ENCODE measurements at regions not wholly inside any gene's neighbourhood (a gene's known extent, or its start where the extent isn't known, plus 50 kb on each side); places are given as distances from the start of the nearest gene placed in this dataset.
"Not testable (repeated sequence)": the region's sequence is repeated elsewhere in the genome, so short reads cannot be mapped to it uniquely, and the experiment has no call there.

DNA sequence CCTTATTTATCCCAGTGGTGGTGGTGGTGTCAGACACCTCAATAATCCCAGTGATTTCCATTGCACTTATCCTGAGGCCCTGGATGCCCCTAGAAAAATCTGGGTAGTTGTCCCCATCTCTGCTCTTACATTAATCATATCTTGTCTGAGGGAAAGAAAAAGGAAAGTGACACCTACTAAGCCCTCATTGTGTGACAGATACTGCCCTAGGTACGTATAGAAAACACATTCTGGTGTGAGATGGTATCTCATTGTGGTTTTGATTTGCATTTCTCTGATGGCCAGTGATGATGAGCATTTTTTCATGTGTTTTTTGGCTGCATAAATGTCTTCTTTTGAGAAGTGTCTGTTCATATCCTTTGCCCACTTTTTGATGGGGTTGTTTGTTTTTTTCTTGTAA is 162.6 kb upstream of the JADE1 start:
- not testable (repeated sequence) for DNase-seq

DNA sequence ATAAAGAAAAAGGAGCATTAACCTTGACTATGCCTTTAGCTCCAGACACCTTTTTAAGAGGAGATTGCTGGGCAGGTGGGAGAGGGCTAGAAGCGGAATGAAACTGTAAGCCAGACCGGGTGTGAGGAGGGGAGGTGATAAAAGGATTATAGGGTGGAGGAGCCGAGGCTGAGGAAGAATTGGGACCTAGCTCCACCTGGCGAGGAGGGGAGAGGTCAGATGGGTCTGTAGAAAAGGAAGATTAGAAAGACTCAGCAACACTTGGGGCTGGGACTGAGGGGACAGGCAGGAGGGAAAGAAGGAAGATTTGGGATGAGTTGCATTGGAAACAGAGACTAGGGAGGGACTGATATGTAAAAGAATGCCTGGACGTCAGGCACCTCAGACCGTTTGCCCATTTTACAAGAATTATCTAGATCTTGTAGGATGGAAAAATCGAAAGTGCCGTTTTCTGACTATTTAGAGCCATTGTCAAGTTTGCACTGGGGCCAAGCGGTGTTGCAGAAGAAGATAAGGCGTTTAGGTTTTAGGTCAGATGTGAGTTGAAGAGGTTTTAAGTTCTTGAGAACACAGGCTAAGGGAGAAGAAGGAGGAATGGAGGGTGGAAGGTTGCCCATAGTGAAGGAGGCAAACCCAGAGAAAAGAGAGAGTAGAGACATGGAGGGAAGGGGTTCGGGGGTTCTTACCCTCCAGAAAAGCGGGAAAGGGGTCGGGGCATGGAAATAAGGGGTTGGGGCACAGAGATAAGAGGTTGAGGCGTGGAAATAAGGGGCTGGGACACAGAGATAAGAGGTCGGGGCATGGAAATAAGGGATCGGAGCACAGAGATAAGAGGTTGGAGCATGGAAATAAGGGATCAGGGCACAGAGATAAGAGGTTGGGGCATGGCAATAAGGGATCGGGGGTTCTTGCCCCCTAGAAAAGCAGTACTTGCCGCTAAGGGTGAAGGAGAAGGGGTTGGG is 164.5 kb upstream of the JADE1 start:
- DNase-seq: not testable (repeated sequence)

DNA sequence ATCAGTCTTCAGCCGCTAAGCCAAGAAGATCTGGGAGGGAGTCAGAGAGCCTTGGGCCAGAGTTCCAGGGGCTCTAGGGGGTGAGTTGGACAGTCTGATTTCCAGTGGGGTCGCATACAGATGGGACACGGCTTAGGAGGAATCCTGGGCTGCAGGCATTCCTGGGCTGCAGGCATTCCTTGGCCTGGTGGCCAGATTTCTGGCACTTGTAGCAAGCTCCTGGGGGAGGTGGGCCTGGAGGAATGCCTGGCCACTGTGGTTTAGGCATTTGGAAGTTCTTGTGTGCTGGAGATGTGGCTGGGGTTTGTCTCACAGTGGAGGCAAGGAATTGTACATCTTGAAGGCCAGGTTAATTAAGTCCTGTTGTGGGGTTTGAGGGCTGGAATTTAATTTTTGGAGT is 165.4 kb upstream of the JADE1 start:
- not testable (repeated sequence) for DNase-seq

DNA sequence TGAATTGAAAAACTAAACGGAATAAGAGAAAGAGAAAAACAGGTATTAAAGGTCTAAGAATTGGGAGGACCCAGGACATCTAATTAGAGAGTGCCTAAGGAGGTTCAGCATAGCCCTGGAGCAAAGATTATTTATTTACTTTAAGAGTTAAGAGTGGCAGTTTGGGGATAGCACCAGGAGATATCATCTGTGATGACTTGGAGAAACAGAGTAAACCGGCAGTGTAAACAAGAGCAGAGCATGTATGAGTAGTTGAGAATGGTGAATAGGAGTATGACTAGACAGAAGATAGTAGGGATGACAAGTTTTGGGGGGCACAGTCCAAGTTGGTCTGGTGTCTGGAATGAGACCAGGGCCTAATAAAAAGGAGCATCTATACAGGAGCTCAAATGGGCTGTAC is 167.9 kb upstream of the JADE1 start:
- not testable (repeated sequence) for DNase-seq

DNA sequence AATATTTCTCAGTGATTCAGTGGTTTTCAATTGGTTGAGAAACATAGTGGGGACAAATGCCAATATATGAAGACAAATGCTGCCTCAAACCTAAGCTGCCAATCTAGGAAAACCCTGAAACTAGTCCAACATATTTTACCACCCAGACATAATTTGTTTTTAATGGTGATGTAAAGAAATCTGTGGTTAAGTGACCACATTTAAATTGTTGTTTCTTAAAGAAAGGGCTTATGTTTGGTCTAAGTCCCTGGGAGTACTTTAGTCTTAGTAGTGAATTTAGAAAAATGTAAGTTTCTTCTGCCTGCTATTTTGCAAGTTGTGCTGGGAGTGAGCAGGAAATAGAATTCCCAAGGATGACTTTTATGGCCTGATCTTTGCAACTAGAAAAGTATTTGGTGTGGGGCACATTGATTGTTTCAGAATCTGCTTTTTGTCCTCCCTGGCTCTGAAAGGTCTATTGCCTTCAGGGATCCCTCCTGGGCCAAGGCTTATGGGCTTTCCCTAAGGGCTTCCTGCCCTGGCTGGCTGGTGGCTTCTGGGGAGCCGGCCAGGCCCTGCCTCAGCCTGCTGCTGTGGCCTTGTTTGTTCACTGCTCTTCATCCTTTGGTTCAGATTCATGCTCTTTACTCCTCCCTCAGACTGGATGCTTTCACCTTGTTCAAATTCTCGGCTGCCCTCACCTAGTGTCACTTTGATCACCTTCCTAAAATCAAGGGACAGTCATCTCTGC is 169.8 kb upstream of the JADE1 start:
- no peak for DNase-seq

DNA sequence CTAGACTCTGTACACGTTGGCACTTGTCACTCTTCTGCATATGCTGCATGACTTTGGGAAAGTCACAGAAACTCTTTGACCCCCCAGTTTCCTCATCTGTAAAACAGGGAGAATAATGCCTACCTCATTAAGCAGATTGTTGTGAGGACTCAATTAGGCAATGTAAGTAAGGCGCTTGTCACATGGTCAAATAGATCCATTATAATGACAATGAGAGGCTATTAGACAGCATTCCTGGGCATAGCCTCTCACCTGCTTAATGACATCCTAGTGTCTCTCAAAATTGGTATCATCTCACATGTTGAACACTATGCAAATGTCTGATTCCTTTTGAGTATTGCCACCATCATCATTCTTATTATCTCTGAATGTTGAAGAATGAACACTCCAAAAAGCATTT is 172.6 kb upstream of the JADE1 start:
- DNase-seq: no peak

DNA sequence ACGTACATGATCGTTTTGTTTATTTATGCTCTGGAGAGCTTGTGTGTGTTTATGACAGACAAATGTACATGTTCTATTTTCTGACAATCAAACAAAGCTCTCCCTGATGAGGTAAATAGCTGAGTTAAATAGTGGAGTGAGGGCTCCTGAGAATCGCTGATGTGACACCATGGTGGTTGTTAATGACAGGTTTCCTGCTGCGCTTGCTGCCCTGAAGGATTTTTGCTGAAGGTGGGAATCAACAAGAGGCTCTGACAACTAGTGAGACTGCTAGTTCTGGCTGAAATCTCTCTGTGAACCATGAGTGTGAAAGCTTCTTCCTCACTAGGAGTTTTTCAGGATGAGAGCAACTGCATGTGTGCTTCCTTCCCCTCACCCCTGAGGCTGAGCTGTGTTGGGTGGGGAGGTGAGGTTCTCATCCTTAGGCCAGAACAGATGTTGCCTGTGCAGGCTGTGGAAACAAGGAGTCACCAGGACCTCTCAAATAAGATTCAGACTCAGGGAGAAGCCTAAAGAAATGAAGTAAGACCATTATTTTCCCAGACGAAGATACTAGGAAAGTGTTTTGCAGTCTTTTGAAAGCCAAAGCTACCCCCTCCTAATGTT is 173.4 kb upstream of the JADE1 start:
- DNase-seq: no peak

DNA sequence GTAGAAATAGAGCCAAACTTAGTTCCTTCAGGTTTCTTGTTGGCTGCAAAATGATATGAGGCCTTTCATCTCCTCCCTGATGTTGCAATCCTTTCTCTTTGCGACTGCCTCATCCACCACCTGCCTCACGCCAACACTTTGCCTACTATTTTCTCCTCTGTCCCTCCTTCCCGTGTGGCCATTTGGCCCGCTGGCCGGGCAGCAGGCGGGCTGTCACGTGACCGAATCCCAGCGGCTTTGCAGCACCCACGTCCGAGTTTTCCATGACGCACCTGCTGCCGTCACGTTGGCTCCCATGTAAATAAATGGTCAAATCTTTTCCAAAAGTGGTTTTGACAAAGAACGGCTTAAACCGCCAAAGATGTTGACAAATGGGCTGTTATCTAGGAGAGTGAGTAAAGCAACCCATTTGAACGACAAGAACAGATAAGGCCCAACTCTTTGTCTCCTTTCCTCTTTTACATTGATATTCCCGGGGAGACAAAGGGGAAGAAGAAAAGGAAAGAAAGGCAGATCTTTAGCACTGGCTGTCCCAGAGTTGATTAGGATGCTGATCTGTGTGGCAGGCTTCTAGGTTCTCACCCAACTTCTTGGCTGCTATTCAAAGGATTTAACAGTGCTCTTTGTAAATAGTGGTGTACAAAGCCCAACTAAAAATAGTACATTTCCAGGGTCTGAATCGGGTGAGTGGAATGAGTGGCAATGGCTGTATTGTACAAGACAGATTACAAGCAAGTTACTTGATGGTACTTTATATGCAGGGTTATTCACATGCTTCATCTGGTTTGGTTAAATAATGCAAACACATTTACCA is 174.2 kb upstream of the JADE1 start:
- DNase-seq: no peak

DNA sequence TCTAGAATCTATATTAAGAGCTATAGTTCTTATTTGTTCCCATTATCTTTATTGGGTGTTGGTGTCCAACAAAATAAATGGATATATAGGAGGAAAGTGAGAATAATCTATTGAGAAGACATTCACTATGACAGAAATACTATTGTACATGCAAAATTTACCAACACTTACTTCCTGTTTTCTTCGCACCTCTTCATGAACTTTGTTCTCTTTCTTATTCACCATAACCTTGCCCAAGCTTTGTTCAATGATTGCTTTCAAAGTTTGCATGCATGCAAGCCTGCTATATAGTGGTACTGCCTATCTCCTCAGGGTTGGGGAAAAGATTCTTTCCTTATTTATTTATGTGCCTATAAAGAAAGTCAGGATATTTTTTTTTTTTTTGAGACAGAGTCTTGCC is 176.4 kb upstream of the JADE1 start:
- no peak for DNase-seq

DNA sequence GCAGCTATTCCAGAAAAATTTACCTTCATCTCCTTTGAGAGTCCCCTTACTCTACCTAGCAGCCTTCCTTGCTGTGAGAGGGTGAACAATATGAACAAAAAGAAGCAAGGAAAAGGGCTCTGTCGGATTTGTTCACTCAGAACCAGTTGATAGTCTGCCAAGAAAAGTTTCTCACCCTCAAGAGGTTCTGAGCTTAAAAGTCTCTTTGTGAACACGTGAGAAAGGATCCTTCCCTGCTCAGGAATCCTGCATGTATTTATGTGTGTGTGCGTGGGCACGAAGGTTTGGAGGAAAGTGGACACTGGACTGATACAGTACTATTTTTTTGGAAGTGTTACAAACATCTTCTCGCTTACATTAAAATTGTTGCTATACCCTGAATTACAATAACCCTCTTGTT is 178.6 kb upstream of the JADE1 start:
- no peak for DNase-seq

DNA sequence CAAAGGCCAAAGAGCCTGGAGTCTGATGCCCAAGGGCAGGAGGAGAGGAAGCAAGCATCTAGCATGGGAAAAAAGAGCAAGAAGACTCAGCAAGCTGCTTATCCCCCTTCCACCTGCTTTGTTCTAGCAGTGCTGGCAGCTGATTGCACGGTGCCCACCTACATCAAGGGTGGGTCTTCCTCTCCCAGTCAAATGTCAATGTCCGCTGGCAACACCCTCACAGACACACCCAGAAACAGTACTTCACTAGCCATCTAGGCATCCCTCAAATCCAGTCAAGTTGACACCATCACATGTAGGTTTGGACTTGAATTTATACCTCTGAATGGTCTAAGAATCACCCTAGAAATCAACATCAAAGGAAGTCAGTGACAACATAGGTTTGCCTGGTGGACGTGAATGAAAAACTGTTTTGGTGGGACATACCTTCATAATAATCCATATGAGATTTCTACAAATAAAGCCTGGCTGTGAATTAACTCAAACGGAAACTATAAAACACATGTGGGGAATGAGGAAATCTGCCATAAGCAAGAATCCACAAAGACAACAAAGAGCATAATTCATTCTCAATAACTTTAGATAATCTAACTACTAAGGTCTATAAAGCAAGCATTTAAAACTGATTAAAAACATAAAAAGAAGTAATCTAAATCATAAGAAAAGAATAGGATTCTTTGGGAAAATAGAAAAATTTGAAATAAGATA is 185.8 kb upstream of the JADE1 start:
- no peak for DNase-seq

DNA sequence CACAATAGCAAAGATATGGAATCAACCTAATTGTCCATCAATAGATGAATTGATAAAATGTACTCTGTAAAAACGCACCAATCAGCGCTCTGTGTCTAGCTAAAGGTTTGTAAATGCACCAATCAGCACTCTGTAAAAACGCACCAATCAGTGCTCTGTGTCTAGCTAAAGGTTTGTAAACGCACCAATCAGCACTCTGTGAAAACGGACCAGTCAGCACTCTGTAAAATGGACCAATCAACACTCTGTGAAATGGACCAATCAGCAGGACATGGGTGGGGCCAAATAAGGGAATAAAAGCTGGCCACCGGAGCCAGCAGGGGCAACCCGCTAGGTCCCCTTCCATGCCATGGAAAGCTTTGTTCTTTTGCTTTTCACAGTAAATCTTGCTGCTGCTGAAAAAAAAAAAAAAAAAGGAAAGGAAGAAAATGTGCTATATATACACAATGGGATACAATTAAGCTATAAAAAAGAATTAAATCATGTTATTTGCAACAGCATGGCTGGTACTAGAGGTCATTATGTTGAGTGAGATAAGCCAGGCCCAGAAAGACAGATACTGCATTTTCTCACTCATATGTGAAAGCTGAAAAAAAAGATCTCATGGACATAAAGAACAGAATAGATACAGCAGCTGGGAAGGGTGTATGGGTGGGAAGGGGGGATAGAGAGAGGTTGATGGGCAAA is 189.1 kb upstream of the JADE1 start:
- DNase-seq: not testable (repeated sequence)

DNA sequence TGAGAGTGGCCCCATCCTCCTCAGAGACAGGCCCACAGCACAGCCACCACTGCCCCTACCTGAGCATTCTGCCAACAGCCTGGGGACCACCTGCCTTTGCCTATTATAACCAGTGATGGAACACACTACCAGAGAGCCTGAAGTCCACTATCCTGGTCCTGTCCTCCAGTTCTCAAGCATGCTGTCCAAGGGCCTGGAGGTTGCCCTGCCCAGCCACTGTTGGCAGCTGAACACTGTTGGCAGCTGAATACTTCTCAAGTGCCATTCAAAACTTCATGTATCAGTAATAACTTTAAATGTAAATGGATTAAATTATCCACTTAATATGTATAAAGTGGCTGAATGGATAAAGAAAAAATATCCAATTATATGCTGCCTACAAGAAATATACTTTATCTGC is 194.3 kb upstream of the JADE1 start:
- no peak for DNase-seq

DNA sequence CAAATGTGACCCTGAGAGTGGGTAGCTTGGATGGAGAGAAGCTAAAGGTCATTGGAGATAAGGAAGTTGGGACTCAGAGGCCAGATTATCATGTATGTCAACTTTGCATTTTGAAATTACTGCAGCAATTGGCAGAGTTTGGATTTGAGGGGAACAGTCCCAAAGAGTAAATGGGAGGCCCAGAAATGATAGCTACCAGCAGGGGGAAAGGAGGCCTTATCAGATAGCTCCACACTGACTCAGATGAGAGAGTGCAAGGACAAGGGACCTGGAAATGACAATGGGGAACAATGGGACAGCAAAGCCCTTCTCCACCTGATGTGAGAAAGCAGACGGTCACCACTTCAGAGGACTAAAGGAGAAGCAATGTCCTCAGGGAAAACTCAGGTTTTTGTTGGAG is 201.5 kb upstream of the JADE1 start:
- DNase-seq: no peak

DNA sequence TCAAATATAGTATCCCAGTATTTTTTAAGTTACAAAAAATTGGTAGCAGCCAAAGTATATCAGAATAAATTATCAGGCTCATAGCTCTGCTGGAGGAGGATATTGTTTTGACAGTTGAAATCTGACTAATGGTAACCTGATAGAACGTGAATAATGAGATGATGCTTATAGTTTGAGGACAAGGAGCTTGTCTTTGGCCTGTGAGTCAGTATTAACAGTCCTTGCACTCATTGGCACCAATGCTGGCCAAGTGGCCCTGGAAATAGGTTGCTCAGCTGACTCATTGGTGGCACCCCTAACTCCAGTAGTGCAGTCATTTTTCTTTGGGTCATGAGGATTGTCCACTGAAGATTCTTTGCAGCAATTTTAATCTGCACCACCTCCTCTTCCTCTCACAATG is 203.3 kb upstream of the JADE1 start:
- no peak for DNase-seq

DNA sequence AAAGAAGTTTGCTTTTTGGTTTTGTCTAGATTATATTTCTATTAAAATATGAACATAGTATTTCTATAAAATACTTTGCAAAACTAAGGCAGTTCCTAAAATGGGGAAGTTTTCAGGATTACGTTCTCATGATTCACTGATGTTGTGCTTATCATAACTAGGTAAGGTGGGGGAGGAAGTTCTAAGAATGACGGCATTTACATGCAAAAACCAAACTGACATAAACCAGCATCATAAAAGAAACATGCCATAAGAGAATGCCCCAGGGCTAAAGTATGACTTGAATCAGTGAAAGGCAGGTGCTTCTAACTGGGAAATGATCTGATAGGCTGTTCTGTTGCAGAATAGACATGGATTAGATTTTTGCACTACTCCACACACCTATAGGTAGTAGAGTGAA is 204.7 kb upstream of the JADE1 start:
- DNase-seq: no peak

DNA sequence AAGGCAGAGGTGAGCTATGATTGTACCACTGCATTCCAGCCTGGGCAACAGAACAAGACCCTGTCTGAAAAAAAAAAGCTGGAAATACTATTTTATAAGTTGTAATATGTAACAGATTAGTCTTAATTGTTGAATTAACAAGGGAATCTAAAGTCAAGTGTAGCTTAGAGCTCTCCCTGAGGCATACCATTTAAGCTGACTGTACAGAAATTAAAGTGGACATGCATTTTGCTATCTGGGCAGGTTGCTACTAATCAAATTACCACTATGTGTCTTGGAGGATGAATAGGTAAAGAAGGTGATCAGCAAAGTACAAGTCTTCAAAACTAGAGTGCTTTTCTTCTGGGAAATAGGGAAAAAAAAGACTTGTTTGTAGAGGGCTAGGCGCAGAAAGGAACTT is 205.3 kb upstream of the JADE1 start:
- DNase-seq: no peak

DNA sequence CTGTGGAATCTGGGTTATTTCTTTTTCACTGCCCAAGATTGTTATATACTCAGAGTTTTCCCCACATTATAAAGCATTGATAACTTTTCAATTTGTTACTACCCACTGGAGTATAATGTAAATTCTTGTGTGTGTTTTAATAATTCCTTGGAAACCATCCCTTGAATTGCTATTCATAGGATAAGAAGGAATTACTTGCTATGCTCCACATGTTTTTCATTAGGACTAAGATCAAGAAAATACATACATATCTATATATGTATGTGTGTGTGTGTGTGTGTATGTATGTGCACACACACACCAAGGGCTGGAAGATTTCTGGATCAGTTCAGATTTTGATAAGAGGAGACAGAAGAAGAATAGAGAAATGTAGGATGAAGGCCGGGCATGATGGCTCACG is 206.4 kb upstream of the JADE1 start:
- no peak for DNase-seq

DNA sequence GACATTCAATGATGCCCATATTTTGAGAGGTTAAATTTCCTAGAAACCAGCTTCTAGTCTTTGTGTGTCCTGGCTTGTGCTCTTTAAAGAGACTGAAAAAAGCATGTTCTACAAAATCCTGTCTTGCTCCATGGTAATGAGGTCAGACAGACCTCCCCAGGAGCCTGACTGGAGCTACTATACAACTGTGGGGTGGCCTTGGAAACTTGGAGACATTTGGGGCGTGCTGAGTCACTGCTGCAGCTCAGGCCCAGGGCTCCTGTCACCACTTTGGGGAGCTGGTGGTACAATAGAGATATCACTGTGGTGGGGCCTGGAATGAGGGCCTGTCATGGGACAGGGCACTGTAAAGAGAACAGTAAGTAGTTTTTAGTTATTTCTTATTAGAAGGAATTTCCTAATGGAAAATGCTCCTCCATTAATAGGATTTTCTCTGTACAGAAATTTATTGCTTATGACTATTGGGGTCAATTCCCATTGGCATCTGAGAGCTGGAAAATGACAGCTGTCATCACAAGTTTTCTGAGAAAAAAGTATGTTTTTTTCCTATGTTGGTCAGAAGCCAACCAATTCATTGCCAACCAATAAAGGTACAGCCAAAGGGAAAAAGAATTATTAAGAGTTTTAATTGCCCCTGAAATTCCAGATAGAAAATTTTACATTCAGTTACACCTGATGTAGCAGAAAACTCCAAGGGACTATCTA is 207.4 kb upstream of the JADE1 start:
- DNase-seq: no peak

DNA sequence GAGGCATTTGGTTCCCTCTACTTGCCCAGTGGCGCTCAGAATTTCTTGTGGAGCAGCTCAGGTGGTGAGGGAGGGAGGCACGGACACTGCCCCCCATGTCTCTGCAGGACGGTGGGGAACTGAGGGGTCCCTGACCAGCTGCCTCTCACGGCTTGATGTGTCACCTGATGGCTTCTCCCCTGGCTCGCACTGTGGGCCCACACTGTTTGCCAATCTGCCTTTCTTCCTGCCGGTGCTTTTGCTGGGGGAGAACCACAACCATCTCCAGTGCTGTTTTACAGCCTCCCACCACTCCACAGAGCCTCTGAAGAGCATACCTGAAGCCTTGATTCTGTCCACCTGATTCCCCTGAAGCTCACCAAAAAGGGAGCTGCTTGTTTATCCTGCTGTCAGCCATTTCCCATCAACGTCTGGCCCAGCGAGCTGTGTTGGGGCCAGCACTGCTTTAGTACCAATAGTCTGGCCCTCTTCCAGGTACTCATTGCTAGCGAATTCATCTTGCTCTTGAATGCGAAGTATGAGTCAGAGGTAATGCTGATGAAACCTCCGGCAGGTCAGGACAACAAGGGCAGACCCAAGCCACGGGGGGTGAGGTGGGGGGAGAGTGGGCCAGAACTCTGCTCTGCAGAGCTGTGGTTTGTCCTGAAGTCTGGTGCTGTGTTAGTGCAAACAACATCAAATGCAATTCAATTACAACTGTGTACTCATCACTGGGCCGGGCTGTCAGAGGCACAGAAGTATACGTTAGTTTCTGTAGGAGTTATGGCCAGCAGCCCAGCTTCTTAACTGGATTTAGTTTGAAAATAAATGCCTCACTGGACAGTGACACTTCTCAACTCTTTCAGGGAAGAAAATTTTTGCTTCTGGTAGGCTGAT is 208.3 kb upstream of the JADE1 start:
- no peak for DNase-seq

Measured in activated T-cell treated with anti-CD3 and anti-CD28 coated beads, Interleukin-2, amount 50 U/mL, for 48 hours (primary cell).